Glomerular endothelial cell (primary cell): ENCODE measurements at regions not wholly inside any gene's neighbourhood (a gene's known extent, or its start where the extent isn't known, plus 50 kb on each side); places are given as distances from the start of the nearest gene placed in this dataset.

ENCODE experiments used
- DNase-seq: peaks from one replicate; pipeline ENCODE4 v3.0.0-alpha.2; 2011; ENCODE audit warnings: low read depth, low spot score; ENCODE audit errors: extremely low read depth

- DNase-seq = no peak
These were observed 99.9 kb upstream of the IL6 start for GRCh38 chr7:22627136-22627535.

GRCh38 chr7:22625251-22625650 lies 101.7 kb upstream of the IL6 start:
- DNase-seq = no peak

DNA sequence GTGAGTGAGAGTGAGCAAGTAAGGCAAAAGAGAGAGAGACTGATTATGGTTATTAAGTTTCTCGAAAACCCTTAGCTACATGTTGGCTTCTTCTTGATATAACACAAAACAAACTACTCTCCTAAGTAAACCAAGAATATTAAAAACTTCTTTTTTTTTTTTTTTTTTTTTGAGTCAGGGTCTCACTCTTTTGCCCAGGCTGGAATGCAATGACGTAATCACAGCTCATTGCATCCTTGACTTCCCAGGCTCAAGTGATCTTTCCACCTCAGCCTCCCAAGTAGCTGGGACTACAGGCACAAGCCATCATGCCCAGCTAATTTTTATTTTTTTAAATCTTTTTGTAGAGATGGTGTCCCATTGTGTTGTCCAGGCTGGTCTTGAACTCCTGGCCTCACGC lies 102.2 kb upstream of the IL6 start:
- no peak for DNase-seq

DNA sequence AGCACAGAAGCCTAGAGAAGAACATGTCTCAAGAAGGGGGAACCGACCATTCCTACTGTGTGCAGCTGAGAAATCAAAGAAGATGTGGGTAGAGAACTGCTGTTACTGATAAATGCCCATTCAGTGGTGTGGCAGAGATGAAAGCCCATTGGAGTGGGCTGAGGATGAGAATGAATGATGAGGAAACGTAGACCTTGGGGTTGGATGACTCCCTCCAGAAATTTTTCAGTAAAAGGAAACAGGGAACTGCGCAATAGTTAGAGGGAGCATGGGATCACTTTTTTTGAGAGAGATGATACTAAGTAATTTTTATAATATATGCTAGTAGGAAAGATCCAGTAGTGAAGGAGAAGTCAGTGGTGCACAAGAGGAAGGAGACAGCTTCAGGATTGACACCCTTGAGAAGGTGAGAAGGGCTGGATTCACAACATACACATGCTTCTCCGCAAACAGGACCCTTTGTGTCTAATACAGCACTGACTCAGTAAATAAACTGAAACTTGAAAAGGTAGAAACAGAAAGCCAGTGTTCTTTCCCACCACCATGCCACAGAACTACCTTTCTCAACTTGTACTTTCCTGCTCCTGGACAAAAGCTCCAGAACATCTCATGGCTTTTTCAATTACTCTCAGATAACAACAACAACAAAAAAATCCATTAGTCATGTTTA lies 104.7 kb upstream of the IL6 start:
- DNase-seq = no peak

DNA sequence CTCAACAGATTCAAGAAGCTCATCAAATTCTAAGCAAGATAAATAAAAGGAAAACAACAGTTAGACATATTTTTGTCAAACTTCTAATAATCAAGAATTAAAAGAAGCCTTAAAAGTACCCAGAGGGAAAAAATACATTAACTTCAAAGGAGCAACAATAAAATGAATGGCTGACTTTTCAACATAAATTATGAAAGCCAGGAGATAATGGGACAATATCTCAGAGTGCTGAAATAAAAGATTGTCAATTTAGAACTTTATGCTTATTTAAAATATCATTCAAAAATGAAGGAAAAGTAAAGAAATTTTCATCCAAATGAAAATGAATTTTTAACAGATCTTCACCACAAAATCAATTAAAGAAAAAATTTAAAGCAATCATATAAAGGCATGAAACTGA lies 108.5 kb upstream of the IL6 start:
- DNase-seq = no peak

DNA sequence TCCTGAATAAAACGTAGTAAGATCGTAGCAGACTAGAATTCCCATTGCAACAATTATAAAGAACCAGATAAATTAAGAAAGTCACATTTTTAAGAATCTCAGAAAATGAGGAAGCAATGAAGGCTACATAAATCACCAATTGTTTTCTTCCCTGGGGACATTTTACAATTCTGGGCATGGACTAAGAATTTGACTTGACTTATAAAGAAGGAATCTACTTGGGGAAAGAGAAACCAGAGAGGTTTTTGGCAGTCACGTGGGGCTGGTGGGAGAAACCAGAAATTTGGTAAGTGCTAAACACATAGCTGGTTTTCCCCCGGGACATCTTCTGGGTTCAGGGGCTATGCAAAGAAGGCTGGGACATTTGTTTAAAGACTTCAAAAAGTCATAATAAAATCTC lies 109.8 kb upstream of the IL6 start:
- DNase-seq = no peak

- DNase-seq = no peak
These were observed 113.5 kb upstream of the IL6 start for GRCh38 chr7:22613496-22613895.

GRCh38 chr7:22612776-22613175 lies 112.8 kb upstream of the STEAP1B start:
- DNase-seq = no peak

- DNase-seq = no peak
These were observed 111.7 kb upstream of the STEAP1B start for GRCh38 chr7:22611758-22612079.

- DNase-seq = no peak
These were observed 111.2 kb upstream of the STEAP1B start for GRCh38 chr7:22610951-22611757.

- DNase-seq = no peak
These were observed 110.3 kb upstream of the STEAP1B start for GRCh38 chr7:22610263-22610662.

DNA sequence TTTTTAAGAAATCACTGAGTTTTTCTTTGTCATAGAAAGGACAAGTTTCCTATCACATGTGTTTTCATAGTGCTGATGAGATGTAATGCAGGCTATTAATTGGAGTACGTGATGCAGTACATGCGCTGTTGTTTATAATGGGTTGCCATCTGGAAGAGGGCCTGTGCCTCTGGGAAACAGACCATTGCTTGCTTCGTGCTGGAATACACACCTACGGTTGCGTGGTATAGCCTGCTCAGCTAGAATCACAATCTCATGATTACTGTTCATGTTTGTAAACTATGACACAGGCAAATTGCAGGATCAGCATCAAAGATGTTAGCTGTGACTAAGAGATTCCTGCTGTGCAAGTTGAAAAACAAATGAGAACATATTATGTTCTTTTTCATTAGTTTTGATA lies 107.2 kb upstream of the STEAP1B start:
- no peak for DNase-seq

DNA sequence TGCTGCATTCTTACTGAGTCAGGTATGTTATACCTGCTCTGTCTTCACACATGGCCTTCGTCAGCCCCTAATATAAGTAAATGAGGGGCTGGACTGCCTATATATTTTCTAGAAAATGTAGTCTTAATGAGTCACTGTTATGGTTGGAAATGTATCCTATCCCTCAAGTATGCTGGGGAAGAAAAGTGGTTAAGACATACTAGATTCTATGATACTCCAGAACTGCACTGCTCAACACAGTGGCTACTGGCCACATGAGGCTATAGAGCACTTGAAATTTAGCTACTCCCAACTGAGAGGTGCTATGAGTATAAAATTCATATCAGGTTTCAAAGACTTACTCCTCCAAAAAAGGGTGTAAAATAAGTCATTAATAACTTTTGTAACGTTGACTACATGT lies 104.3 kb upstream of the STEAP1B start:
- no peak for DNase-seq

DNA sequence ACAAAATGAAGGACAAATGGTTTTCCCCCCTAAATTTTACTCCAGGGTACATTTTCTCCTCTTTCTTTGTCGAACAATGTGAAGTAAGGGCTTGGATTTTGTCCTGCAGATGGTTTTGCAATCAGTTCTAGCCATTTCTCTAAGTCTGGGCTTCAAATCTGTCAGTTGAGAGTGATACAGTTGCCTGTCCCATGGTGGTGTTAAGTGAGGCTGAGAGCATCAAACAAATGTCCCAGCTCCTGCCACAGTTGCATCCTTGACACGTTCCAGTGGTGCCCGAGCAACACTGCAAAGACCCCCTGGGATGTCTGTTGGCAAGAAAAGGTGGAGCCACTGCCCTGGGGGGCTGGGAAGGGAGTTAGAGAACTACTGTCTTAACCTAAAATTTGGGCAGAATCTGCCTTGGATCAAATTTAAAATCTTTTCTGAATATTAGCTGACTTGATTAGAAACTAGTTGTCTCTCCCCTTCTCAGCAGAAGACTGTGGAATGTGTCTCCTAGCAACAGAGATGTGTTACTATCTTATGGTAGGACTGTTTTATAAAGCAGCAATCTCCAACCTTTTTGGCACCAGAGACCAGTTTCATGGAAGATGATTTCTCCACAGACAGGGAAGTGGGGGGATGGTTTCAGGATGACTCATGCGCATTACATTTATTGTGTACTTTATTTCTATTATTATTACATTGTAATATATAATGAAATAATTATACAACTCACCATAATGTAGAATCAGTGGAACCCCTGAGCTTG lies 102.0 kb upstream of the STEAP1B start:
- no peak for DNase-seq

GRCh38 chr7:22601408-22601807 lies 101.4 kb upstream of the STEAP1B start:
- no peak for DNase-seq

- no peak for DNase-seq
These were observed 101.0 kb upstream of the STEAP1B start for GRCh38 chr7:22601003-22601402.

- DNase-seq = no peak
These were observed 98.4 kb upstream of the STEAP1B start for GRCh38 chr7:22598318-22598920.

DNA sequence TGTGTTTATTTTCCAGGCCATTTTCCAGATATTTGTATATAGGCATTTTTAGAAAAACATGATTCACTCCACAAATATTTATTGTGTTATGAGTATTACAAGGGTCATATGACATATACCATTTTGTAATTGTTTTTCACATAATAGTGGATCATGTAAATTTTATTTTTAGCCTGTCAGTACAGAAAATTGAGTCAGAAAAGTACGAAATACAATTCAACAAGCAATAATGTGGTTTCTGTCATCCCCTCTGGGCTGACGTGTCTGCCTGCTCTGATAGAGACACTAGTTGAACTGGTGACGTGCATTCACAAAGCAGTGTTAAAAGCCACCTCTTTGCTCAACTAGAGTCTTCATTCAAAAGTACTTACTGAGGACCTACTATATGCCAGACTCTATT lies 97.9 kb upstream of the STEAP1B start:
- DNase-seq = no peak

DNA sequence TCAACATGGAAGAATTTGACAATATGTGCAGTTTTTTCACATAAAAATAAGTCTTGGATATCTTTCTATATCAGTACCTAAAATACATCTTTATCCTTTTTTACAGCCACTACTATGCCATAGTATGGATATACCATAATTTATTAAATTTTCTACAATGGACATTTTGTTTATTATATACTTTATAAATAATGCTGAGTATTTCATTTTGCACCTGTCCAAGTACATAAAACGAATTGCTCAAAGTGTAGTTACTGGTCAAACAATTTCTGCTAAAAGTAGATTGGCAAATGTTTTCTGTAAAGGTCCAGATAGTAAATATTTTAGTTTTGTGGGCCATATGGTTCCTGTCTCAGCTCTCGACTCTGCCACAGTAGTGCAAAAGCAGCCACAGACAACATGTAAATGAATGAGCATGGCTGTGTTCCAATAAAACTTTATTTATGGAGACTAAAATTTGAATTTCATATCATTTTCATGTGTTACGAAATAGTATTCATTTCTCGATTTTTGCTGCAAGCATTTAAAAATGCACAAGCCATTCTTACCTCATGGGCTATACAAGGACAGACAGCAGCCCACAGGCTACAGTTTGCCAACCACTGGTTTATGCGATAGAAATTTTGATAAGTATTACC lies 96.9 kb upstream of the STEAP1B start:
- DNase-seq = no peak

- DNase-seq = no peak
These were observed 94.0 kb upstream of the STEAP1B start for GRCh38 chr7:22594020-22594419.

GRCh38 chr7:22591271-22591670 lies 91.3 kb upstream of the STEAP1B start:
- DNase-seq = no peak
